Suppressor macrophage treated with lipopolysaccharide for 1 hour (primary cell): ENCODE measurements at regions not wholly inside any gene's neighbourhood (a gene's known extent, or its start where the extent isn't known, plus 50 kb on each side); places are given as distances from the start of the nearest gene placed in this dataset.
A peak's percentile ranks its signal among the peaks of the same experiment; 100 is the strongest.
"Not testable (repeated sequence)": the region's sequence is repeated elsewhere in the genome, so short reads cannot be mapped to it uniquely, and the experiment has no call there.

Experiments used
- DNase-seq, 3 donors: peaks; one replicate each; pipeline ENCODE4 v3.0.0-alpha.2; 2020 to 2022

DNA sequence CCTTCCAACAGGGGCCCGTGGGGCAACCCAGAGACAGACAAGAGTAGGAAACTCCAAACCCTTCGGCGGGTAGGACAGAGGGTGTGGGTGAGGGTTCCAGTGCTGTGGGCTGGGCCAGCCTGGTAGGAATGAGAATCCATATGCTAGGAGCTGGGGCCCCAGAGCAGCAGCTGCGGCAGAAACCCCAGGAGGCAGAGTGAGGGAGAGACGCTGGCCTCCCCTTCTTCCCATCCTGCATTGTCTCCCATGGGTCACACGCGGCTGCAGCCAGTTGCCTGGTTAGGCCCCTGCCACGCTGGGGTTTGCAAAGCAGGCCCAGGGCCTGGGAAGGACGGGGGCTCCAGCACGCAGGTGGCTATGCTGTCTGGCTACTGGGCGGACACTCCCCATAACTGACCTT is 113.1 kb upstream of the CCZ1B start:
- not testable (repeated sequence) for DNase-seq

DNA sequence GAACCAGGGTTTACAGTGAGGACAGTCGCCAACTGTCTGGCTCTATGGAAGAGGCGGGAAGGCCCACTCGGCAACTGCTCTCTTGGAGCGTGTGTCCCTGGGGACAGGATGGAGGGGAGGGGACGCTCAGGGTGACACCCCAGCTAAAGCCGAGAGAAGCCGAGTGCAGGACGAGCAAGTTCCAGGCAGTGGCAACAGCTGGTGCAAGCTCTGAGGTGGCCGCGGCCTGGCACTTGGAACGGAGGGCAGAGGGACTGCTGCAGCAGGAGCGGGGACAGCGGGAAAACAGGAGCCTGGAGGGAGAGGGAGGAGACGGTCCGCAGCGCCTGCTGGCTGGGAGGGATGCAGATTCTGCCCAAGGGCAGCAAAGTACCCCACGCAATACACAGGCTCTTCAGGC is 113.8 kb upstream of the CCZ1B start:
- DNase-seq = not testable (repeated sequence)

DNA sequence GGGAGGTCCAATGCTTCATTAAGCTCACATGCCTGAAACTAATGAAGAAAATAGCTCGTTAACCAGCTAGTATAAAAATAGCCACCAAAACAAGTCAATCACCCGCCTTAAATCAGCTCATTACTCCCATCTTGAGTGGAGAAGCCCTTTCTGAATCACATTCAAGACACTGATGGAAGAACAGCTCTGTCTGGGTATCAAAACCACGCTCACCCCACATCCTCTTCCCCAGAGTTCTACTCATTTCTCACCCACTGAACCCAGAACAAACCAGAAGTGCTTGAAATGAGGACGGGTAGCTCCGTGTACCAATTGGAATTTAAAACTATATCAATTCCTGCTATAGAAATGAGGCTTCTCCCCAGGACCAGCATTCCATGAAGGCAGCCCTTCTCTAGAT is 120.8 kb upstream of the CCZ1B start:
- not testable (repeated sequence) for DNase-seq

DNA sequence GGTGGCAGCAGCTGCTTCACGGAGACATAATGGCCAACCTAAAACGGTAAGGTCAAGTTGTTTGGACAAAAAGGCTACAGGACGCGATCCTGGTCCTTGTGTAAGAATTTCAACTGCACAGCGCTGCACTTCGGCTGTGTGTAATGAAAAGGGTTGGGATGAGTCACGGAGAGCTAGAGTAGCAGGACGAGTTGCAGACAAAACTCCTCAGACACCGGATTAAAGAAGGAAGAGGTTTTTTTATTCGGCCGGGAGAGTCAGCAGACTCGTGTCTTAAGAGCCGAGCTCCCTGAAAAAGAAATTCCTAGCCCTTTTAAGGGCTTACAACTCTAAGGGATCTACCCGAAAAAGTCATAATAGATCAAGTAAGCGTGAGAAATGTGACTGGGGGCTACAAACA is 124.2 kb upstream of the CCZ1B start:
- DNase-seq = not testable (repeated sequence)

DNA sequence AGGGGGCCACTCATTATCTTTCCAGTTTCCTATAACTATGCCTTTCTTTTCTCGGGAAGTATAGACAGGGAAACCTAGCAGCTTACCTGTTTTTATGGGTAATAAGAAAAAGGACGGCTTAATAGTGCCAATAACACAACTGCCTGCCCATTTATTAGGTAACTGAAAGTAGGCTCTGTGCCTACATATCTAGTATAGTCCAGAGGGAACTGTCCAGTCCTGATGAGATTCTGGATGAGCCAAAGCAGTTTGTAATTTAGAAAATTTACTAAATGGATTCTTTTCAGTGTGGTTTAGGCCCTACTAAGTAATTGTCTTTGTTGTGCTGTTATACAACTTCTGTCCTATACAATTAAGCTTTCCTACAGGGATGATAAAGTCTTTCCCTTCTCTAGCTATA is 125.5 kb upstream of the CCZ1B start:
- DNase-seq = not testable (repeated sequence)

DNA sequence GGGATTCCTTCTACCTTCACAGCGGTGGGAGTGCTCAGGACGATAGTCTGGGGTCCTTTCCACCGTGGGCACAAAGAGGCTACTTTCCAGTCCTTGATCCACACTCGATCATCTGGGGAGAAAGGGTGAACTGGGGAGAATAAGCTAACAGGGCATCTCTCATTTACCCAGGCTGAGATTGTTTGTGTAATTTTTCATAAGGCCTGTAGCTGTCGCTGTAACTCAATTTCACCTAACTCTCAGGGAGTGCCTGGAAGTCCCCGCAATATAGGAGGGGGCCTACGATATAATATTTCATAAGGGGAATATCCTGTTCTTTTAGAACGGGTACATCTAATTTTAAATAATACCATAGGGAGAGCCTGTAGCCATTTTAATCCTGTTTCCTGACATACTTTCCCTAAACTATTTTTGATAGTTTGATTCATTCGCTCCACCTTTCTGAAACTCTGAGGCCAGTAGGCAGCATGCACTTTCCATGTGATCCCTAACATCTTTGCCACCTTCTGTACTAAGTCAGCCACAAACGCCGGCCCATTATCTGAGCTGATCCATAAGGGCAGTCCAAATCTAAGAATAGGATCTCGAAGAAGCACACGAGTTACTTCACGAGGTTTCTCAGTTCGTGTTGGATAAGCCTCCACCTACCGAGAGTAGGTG is 127.2 kb upstream of the CCZ1B start:
- DNase-seq = not testable (repeated sequence)

DNA sequence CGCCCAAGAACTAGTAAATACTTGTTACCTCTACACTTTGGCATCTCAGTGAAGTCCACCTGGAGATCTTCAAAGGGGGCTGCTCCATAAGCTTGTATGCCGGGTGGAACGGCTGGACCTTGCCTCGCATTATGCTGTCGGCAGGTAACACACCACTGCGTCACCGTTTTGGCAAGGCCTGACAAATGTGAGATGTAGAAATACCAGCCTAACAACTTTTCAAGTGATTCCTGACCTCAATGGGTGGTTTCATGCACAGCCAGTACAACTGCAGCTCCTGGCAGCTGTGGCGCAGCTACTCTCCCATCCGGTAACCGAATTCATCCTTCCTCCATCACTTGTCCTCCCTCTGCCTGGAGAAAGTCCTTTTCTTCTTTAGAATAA is 127.7 kb upstream of the CCZ1B start:
- not testable (repeated sequence) for DNase-seq

DNA sequence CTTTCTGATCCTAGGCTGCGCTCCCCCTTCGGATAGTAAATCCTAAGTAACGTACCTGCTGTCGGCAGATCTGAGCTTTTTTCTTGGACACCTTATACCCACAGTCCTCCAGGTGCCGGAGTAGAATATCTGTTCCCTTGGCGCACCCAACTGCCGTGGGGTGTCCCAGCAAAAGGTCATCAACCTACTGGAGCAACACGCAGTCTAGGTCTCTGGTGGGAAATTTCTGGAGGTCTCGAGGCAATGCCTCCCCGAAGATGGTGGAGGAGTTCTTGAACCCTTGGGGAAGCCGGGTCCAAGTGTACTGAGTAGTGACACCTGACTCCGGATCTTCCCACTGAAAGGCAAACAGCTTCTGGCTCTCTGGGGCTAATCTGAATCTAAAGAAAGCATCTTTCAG is 129.3 kb upstream of the CCZ1B start:
- DNase-seq = not testable (repeated sequence)

DNA sequence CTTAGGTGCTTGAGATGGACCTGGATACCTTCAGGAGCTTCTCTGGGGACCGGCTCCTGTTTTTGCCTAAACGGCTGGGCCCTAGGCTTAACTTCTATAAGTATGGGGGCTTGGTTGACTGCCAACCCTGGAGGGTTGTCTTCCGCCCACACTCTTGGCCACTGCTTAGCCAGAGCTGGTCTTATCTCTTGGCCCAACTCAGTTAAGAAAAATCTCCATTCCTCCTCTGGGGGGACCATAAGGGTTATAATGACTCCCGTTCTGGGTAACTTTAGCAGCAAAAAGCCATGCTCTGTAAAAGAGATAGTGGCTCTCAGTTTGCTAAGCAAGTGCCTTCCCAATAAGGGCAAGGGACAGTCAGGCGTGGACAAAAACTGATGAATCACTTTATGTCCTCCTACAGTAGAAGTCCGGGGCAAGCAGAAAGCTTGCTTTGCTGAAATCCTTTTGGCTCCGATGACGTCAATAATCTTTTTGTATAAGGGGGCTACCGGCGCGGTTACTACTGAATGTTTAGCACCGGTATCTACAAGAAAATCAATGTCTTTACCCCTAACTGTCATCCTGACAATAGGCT is 130.0 kb upstream of the CCZ1B start:
- not testable (repeated sequence) for DNase-seq

DNA sequence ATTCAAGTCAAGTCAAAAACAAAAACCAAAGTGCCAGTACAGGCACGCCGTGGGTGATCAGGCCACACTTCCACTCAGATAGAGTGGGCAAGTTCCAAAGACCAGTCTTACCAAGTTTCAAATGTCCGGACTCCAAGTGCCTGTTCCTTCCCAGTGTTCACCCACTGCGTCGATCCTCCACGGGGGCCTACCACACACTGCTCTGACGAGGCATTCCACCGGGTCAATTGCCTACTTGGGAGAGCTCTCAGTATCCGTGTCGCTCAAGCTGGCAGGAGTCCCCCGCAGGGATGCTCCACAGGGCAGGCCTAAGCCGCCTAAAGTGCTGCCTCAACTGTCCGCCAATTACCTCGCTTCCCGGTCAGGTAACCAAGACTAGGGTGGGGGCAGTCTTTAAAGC is 132.3 kb upstream of the CCZ1B start:
- DNase-seq = not testable (repeated sequence)

DNA sequence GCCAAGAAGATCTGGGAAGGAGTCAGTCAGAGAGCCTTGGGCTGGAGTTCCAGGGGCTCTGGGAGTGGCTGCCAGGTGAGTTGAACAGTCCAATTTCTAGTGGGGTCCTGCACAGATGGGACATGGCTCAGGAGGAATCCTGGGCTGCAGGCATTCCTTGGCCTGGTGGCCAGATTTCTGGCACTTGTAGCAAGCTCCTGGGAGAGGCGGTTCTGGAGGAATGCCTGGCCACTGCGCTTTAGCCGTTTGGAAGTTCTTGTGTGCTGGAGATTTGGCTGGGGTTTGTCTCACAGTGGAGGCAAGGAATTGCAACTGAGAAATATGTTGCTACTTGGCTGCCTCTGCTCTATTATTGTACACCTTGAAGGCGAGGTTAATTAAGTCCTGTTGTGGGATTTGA is 133.9 kb upstream of the CCZ1B start:
- not testable (repeated sequence) for DNase-seq

DNA sequence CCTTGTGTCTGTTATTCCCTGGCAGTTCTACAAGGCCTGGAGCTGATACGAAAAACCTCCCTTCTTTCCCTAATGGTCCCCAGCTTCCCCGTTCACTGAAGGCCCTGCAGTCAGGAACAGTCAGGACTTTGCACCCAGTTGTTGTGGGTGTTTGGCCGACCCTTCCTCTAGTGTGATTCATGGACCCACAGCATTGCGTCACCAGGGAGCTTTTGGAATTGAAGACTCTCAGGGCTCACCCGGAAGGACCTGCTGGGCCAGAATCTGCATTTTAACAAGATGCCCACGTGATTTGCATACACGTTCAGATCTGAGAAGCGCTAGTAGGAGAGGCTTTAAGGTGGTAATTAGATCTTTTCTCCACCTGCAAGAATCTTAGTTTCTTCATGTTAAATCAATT is 136.8 kb upstream of the CCZ1B start:
- DNase-seq = peak in 2 of 3 donors; percentile 14 to 18

DNA sequence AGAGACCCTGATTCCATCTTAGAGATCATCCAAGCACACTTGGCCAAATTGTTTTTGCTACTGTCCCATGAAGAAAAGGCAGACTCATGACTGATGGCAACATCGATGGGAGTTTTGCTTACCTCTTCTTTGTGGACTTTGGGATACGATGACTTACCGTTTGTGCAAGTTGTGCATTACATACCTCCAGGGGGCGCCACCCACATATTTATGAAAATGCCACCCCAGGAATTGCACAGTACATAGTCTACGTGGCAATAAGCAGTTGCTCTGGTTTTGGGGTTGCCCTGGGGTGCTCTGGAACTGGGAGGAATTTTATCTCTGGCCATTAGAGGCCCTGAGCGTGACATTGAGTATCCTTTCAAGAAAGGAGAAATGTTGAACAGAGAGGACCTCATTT is 139.0 kb upstream of the CCZ1B start:
- peak; percentile 20 to 63 (median 44) for DNase-seq

DNA sequence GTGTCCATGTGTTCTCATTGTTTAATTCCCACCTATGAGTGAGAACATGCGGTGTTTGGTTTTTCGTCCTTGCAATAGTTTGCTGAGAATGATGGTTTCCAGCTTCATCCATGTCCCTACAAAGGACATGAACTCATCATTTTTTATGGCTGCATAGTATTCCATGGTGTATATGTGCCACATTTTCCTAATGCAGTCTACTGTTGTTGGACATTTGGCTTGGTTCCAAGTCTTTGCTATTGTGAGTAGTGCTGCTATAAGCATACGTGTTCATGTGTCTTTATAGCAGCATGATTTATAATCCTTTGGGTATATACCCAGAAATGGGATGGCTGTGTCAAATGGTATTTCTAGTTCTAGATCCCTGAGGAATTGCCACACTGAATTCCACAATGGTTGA is 144.1 kb upstream of the CCZ1B start:
- DNase-seq = not testable (repeated sequence)

DNA sequence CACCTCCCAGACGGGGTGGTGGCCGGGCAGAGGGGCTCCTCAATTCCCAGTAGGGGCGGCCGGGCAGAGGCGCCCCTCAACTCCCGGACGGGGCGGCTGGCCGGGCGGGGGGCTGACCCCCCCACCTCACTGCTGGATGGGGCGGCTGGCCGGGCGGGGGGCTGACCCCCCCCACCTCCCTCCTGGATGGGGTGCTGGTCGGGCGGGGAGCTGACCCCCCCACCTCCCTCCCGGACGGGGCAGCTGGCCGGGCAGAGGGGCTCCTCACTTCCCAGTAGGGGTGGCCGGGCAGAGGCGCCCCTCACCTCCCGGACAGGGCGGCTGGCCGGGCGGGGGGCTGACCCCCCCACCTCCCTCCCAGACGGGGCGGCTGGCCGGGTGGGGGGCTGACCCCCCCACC is 148.8 kb upstream of the CCZ1B start:
- not testable (repeated sequence) for DNase-seq

DNA sequence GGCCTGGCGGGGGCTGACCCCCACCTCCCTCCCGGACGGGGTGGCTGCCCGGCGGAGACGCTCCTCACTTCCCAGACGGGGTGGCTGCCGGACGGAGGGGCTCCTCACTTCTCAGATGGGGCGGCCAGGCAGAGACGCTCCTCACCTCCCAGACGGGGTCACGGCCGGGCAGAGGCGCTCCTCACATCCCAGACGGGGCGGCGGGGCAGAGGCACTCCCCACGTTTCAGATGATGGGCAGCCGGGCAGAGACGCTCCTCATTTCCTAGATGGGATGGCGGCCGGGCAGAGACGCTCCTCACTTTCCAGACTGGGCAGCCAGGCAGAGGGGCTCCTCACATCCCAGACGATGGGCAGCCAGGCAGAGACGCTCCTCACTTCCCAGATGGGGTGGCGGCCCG is 149.3 kb upstream of the CCZ1B start:
- not testable (repeated sequence) for DNase-seq

DNA sequence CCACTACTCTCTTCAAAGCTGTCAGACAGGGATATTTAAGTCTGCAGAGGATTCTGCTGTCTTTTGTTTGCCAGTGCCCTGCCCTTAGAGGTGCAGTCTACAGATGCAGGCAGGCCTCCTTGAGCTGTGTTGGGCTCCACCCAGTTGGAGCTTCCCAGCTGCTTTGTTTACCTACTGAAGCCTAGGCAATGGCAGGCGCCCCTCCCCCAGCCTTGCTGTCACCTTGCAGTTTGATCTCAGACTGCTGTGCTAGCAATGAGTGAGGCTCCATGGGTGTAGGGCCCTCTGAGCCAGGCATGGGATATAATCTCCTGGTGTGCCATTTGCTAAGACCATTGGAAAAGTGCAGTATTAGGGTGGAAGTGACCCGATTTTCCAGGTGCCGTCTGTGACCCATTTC is 151.3 kb upstream of the CCZ1B start:
- not testable (repeated sequence) for DNase-seq

DNA sequence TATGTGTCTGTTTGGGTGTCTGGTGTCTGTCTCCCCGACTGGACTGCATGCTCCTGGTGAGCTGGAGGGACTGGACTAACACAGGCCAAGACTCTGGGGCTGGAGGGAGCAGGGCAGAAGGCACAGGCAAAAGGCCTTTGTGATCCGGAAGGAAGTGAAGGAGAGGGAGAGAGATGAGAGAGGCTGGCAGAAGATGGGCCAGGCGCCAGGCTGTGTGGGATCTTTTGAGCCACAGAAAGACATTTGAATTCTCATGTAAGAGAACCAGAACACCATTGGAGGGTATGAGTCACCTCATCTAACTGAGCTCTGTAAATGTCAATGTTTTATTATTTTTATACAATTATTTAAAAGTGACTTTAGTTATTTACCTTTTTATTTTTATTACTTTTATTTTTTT is 152.3 kb upstream of the CCZ1B start:
- not testable (repeated sequence) for DNase-seq

DNA sequence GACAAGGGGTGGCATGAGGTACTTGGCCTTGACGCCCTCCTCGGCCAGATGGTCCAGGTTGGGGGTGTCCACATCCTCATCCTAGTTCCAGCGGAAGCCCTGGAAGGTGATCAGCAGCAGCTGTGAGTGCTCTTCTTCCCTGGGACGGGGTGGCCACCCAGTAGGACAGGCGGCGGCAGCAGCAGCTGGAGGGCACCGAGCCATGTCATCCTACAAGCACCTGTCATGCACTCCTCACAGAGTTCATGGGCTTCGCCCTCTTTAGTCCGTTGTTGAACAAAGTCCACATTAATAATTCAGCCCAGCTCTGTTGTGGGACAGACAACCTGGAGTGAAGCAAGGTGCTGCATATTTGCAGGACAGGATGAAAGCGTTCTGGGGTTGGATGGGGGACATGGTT is 153.4 kb upstream of the CCZ1B start:
- not testable (repeated sequence) for DNase-seq

DNA sequence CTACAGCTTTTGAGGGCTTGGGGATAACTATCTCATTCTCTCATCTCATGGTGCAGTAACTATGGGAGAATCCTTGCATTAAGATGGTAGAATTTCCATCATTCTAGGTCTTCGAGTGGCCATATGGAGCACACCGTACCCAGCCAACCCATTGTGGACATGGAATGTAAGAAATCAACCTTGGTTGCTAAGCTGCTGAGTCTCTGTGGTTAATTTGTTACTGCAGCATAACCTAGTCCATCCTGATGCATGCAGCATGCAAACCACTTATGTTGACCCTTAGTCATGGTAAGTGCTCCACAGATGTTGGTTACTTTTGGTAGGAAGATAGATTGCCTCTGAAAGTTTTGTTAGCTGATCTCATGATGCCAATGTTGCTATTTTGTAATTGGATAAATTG is 156.3 kb upstream of the CCZ1B start:
- not testable (repeated sequence) for DNase-seq

DNA sequence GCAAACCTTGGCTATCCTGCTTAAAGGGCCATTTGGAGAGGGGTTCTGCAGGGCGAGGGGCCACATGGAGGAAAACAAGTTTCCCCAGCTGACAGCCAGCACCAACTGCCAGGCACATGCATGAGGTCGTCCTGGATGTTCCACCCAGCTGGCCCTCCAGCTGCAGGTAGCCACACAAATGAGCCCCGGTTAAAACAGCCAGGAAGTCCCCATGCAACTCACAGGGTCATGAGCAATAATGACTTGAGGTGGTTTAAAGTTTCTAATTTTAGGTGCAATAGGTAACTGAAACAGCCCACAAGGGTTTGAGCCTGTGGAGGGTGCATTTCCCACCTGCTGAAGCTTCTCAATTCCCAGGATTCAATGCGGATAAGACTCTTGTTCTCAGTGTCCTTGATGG is 160.8 kb upstream of the CCZ1B start:
- not testable (repeated sequence) for DNase-seq

DNA sequence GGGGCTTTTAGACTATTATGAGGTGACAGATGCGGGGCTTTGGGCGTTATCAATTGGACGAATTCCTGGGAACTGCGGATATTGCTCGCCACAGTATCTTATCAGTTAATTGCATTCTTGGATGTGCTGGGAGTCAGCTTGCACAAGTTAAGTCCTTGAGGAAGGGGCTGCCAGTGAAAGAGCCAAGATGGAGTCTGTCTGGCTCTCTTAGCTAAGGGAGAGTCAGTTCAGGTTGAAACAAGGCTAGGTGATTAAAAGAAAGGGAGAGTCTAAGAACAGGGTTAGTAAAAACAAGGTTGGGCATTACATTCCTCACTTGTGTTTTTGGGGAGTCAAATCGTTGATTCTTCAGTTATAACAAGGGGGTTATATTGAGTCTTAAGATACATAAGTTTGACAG is 162.5 kb upstream of the CCZ1B start:
- not testable (repeated sequence) for DNase-seq

DNA sequence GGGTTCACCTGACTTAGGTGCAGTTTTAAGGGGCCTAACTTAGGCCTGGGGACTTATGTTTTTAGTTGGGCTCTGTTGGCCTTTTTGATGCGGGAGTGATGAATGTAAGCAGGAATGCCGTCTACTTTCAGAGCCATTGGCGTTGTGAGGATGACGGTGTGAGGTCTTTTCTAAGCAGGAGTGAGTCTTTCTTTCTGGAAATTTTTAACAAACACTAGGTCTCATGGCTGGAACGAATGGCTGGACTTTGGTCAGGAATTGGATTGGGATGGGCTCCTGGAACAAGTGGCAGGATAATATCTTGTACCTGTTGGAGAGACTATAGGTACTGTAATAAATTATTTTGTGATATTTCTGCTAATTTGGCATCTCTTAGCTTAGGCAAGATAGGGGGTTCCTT is 163.9 kb upstream of the CCZ1B start:
- DNase-seq = not testable (repeated sequence)

DNA sequence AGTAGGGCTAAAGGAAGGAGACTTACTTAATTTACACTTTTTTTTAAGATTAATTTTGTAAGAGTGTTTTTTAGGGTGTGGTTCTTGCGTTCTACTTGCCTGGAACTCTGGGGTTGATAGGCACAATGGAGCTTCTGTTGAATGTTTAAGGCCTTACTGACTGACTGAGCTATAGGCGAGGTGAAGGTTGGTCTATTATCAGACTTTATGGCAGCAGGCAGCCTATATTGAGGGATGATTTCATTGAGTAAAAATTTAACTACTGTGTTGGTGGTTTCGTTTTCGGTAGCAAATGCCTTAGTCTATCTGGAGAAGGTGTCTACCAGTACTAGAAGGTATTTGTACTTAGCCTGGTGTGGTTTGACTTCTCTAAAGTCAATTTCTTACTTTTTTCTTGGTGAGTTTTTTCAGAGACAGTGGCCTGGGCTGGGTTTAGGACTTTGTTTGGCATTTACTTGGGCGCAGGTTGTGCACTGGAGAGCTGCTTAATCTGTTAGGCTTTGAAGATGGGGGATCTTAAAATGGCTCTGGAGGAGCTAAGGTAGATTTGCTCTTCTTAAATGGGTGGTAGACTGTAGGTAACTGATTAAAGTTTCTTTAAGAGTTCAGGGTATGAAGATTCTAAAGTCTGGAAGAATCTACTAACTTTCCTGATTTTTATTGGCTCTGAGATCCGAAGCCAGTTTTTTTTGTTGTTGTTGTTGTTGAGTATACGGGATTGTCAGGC is 164.5 kb upstream of the CCZ1B start:
- not testable (repeated sequence) for DNase-seq
